Liver (tissue), 8 donors: ENCODE measurements at regions not wholly inside any gene's neighbourhood (a gene's known extent, or its start where the extent isn't known, plus 50 kb on each side); places are given as distances from the start of the nearest gene placed in this dataset.

Experiments used
- DNase-seq: peaks from one replicate; pipeline ENCODE4 v3.0.0-alpha.2; 2017; ENCODE audit warnings: low spot score
- H3K27ac ChIP-seq, 2 donors: one replicate each; pipeline ENCODE4 v1.7.0; 2013; ENCODE audit warnings: inconsistent platforms in 2 of 2, low read length in 2 of 2, control low read depth in 1 of 2, low read depth in 1 of 2, mild to moderate bottlenecking in 1 of 2
- H3K27me3 ChIP-seq, 4 donors: one replicate each; pipeline versions ENCODE4 v1.6.1 to v1.7.0; 2013; ENCODE audit warnings: low read length in 3 of 4, inconsistent platforms in 1 of 4, mild to moderate bottlenecking in 1 of 4, moderate library complexity in 1 of 4; ENCODE audit not compliant: control insufficient read depth in 4 of 4, insufficient read depth in 4 of 4
- H3K36me3 ChIP-seq, 4 donors: one replicate each; pipeline versions ENCODE4 v1.6.1 to v1.7.0; 2013; ENCODE audit warnings: low read length in 3 of 4, mild to moderate bottlenecking in 3 of 4, low read depth in 1 of 4, moderate library complexity in 1 of 4; ENCODE audit not compliant: control insufficient read depth in 4 of 4, insufficient read depth in 3 of 4
- H3K4me1 ChIP-seq, 4 donors: one replicate each; pipeline versions ENCODE4 v1.6.1 to v1.7.0; 2013; ENCODE audit warnings: low read length in 3 of 4, mild to moderate bottlenecking in 3 of 4, moderate library complexity in 1 of 4; ENCODE audit not compliant: control insufficient read depth in 4 of 4, insufficient read depth in 4 of 4
- H3K4me3 ChIP-seq, 3 donors: one replicate each; pipeline versions ENCODE4 v1.6.1 to v1.7.0; 2013; ENCODE audit warnings: low read length in 3 of 3, control low read depth in 1 of 3, low read depth in 1 of 3, mild to moderate bottlenecking in 1 of 3
- H3K9ac ChIP-seq, 2 donors: one replicate each; pipeline ENCODE4 v1.7.0; 2013; ENCODE audit warnings: low read length in 2 of 2, mild to moderate bottlenecking in 2 of 2, moderate library complexity in 2 of 2, control low read depth in 1 of 2, low read depth in 1 of 2
- H3K9me3 ChIP-seq, 4 donors: one replicate each; pipeline versions ENCODE4 v1.6.1 to v1.7.0; 2013; ENCODE audit warnings: low read length in 3 of 4; ENCODE audit not compliant: control insufficient read depth in 4 of 4
- FOXA2 ChIP-seq: IDR thresholded peaks from 2 replicates; pipeline ENCODE4 v1.6.1; 2016; ENCODE audit warnings: antibody characterized with exemption
- GABPA ChIP-seq, 2 donors: IDR thresholded peaks in 1 of 2; conservative IDR thresholded peaks in 1 of 2; 2 replicates each; pipeline ENCODE4 v1.6.1; 2016; ENCODE audit warnings: antibody characterized with exemption in 2 of 2, mild to moderate bottlenecking in 1 of 2, moderate library complexity in 1 of 2
- HNF4A ChIP-seq, 2 donors: conservative IDR thresholded peaks; 2 replicates each; pipeline ENCODE4 v1.6.1; 2016; ENCODE audit warnings: antibody characterized with exemption in 2 of 2, mild to moderate bottlenecking in 2 of 2
- HNF4G ChIP-seq: IDR thresholded peaks from 2 replicates; pipeline ENCODE4 v1.6.1; 2016; ENCODE audit warnings: antibody characterized with exemption
- JUND ChIP-seq, 2 donors: IDR thresholded peaks; 2 replicates each; pipeline ENCODE4 v1.6.1; 2016; ENCODE audit warnings: antibody characterized with exemption in 2 of 2
- NR2F2 ChIP-seq: IDR thresholded peaks from 2 replicates; pipeline ENCODE4 v1.6.1; 2016; ENCODE audit warnings: antibody characterized with exemption
- RAD21 ChIP-seq, 2 donors: IDR thresholded peaks; 2 replicates each; pipeline ENCODE4 v1.6.1; 2016; ENCODE audit warnings: antibody characterized with exemption in 2 of 2, mild to moderate bottlenecking in 2 of 2
- REST ChIP-seq: IDR thresholded peaks from 2 replicates; pipeline ENCODE4 v1.6.1; 2016; ENCODE audit warnings: antibody characterized with exemption, mild to moderate bottlenecking
- TAF1 ChIP-seq: conservative IDR thresholded peaks from 2 replicates; pipeline ENCODE4 v1.6.1; 2016; ENCODE audit warnings: antibody characterized with exemption, mild to moderate bottlenecking
- WGBS: extraction: QIAGEN DNeasy Blood & Tissue Kit; methylation state at CpG from one replicate; pipeline ENCODE4 v1.1.7; 2013; 5-methylcytosine and 5-hydroxymethylcytosine counted together
- TF ChIP-seq, protein P1 (sequence below): IDR thresholded peaks from 2 replicates; pipeline ENCODE4 v1.6.1; 2016; ENCODE audit warnings: antibody characterized with exemption
- TF ChIP-seq, protein P2 (sequence below): fragments of 150-350 bp; IDR thresholded peaks from 2 replicates; pipeline ENCODE4 v1.5.1; 2017; ENCODE audit warnings: improper control_type of control experiment, low read depth, low read length; ENCODE audit not compliant: missing input control
- donor health status: healthy.
- donor health status: healthy.
- donor health status: healthy.
- donor health status: healthy.
- donor health status: healthy.

- TF ChIP-seq GABPA (IDR thresholded peaks at IDR 0.05 in 1 of 2, conservative IDR thresholded peaks at IDR 0.05 in 1 of 2) = no peak
- peak; percentile 50 for TF ChIP-seq NR2F2
- WGBS = 45% methylated on average over 11 of the region's 11 CpGs
- H3K4me3 ChIP-seq = no peak overlapping the region
- no peaks in the 10 kb centered on the region for H3K4me1 ChIP-seq
- no peaks in the 10 kb centered on the region for H3K9me3 ChIP-seq
- H3K27ac ChIP-seq = no peak overlapping the region
- H3K27me3 ChIP-seq = no peaks in the 10 kb centered on the region
- DNase-seq = no peak
- H3K9ac ChIP-seq = no peak overlapping the region
- no peaks in the 10 kb centered on the region for H3K36me3 ChIP-seq
Measured at GRCh38 chr5:61263561-61264272, 68.3 kb upstream of the ZSWIM6 start.

- WGBS = 60% methylated on average over 4 of the region's 4 CpGs
- no peaks in the 10 kb centered on the region for H3K9me3 ChIP-seq
- no peaks in the 10 kb centered on the region for H3K36me3 ChIP-seq
- H3K4me3 ChIP-seq = no peak overlapping the region
- H3K27ac ChIP-seq = no peak overlapping the region
- H3K27me3 ChIP-seq = no peaks in the 10 kb centered on the region
- no peak for DNase-seq
- H3K4me1 ChIP-seq = no peaks in the 10 kb centered on the region
- TF ChIP-seq RAD21 (IDR thresholded peaks at IDR 0.05) (no peak), FOXA2 (no peak), HNF4G (no peak), HNF4A (conservative IDR thresholded peaks at IDR 0.05) (no peak), TAF1 (no peak), JUND (IDR thresholded peaks at IDR 0.05) (no peak), GABPA (IDR thresholded peaks at IDR 0.05 in 1 of 2, conservative IDR thresholded peaks at IDR 0.05 in 1 of 2) (no peak), REST (no peak)
- TF ChIP-seq, protein P1, sequence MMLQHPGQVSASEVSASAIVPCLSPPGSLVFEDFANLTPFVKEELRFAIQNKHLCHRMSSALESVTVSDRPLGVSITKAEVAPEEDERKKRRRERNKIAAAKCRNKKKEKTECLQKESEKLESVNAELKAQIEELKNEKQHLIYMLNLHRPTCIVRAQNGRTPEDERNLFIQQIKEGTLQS = no peak
- TF ChIP-seq, protein P2, sequence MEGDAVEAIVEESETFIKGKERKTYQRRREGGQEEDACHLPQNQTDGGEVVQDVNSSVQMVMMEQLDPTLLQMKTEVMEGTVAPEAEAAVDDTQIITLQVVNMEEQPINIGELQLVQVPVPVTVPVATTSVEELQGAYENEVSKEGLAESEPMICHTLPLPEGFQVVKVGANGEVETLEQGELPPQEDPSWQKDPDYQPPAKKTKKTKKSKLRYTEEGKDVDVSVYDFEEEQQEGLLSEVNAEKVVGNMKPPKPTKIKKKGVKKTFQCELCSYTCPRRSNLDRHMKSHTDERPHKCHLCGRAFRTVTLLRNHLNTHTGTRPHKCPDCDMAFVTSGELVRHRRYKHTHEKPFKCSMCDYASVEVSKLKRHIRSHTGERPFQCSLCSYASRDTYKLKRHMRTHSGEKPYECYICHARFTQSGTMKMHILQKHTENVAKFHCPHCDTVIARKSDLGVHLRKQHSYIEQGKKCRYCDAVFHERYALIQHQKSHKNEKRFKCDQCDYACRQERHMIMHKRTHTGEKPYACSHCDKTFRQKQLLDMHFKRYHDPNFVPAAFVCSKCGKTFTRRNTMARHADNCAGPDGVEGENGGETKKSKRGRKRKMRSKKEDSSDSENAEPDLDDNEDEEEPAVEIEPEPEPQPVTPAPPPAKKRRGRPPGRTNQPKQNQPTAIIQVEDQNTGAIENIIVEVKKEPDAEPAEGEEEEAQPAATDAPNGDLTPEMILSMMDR = no peak
- no peak overlapping the region for H3K9ac ChIP-seq
Measured at GRCh38 chr5:61264273-61264661, 67.8 kb upstream of the ZSWIM6 start.

GRCh38 chr5:61267116-61267515 lies 64.9 kb upstream of the ZSWIM6 start:
- WGBS = 58% methylated on average over 4 of the region's 4 CpGs
- TF ChIP-seq NR2F2 = no peak

More at GRCh38 chr5:61267116-61267515, 64.9 kb upstream of the ZSWIM6 start:
- H3K4me1 ChIP-seq = no peaks in the 10 kb centered on the region
- H3K27ac ChIP-seq = no peak overlapping the region
- no peaks in the 10 kb centered on the region for H3K36me3 ChIP-seq
- no peak for DNase-seq
- no peak overlapping the region for H3K4me3 ChIP-seq
- H3K27me3 ChIP-seq = no peaks in the 10 kb centered on the region
- no peak overlapping the region for H3K9ac ChIP-seq
- H3K9me3 ChIP-seq = no peaks in the 10 kb centered on the region
